ENCODE measurements at regions not wholly inside any gene's neighbourhood (a gene's known extent, or its start where the extent isn't known, plus 50 kb on each side); places are given as distances from the start of the nearest gene placed in this dataset.

GRCh38 chr3:75242012-75242735 lies 422.0 kb upstream of the FRG2C start:
- no peak for TF ChIP-seq TEAD4 (CRISPR knock-in tag; IDR thresholded peaks at IDR 0.05)
- no peak for TF ChIP-seq RELA (CRISPR knock-in tag; IDR thresholded peaks at IDR 0.05; ENCODE audit: borderline replicate concordance)
- peak; percentile 77 for TF ChIP-seq USF2 (CRISPR knock-in tag; IDR thresholded peaks at IDR 0.05)
- TF ChIP-seq CTCF (IDR thresholded peaks at IDR 0.05), result no peak
- TF ChIP-seq SP1 (CRISPR knock-in tag; conservative IDR thresholded peaks at IDR 0.05), result no peak
- no peak for TF ChIP-seq SMAD4 (CRISPR knock-in tag; IDR thresholded peaks at IDR 0.05)
- no peak for TF ChIP-seq ETV6 (CRISPR knock-in tag; IDR thresholded peaks at IDR 0.05)
- no peak for TF ChIP-seq NFYB (CRISPR knock-in tag; conservative IDR thresholded peaks at IDR 0.05; ENCODE audit: low read depth)
- TF ChIP-seq ATF6 (CRISPR knock-in tag; IDR thresholded peaks at IDR 0.05), result no peak
- TF ChIP-seq JUN (CRISPR knock-in tag; IDR thresholded peaks at IDR 0.05), result no peak

All from WTC11 (cell line).